Endothelial cell of umbilical vein (primary cell): ENCODE measurements at regions not wholly inside any gene's neighbourhood (a gene's known extent, or its start where the extent isn't known, plus 50 kb on each side); places are given as distances from the start of the nearest gene placed in this dataset.
"Not testable (repeated sequence)": the region's sequence is repeated elsewhere in the genome, so short reads cannot be mapped to it uniquely, and the experiment has no call there.

Source experiments
- CTCF ChIP-seq, 2 donors: IDR thresholded peaks; 1 replicate in 1 of 2; 2 replicates in 1 of 2; pipeline ENCODE4 v1.5.1; 2011; ENCODE audit warnings: low read length in 2 of 2, mild to moderate bottlenecking in 2 of 2, moderate library complexity in 2 of 2, control low read depth in 1 of 2, inconsistent platforms in 1 of 2, low read depth in 1 of 2; ENCODE audit not compliant: insufficient read depth in 1 of 2; ENCODE audit errors: extremely low read depth in 1 of 2
- EZH2 ChIP-seq: IDR thresholded peaks from 2 replicates; pipeline ENCODE4 v1.6.1; 2012; ENCODE audit warnings: borderline replicate concordance, low read depth, mild to moderate bottlenecking, moderate library complexity, low read length, inconsistent platforms; ENCODE audit not compliant: severe bottlenecking
- FOS ChIP-seq: IDR thresholded peaks from 2 replicates; pipeline ENCODE4 v1.6.1; 2011; ENCODE audit warnings: mild to moderate bottlenecking, low read length, moderate library complexity, borderline replicate concordance; ENCODE audit not compliant: insufficient read depth
- POLR2A ChIP-seq: IDR thresholded peaks from 2 replicates; pipeline ENCODE4 v1.6.1; 2012; ENCODE audit warnings: low read depth, mild to moderate bottlenecking, control low read depth, low read length
- POLR2AphosphoS5 ChIP-seq: IDR thresholded peaks from 2 replicates; pipeline ENCODE4 v1.6.1; 2012; ENCODE audit warnings: low read depth, mild to moderate bottlenecking, control low read depth, low read length, moderate library complexity; ENCODE audit not compliant: insufficient read depth

- TF ChIP-seq CTCF (IDR thresholded peaks at IDR 0.05; ENCODE audit: extremely low read depth in 1 of 2, insufficient read depth in 1 of 2, low read depth in 1 of 2, low read length in 2 of 2); POLR2A; EZH2; FOS; POLR2AphosphoS5: not testable (repeated sequence)
Observed at GRCh38 chr12:74676955-74677354, 139.3 kb downstream of the ATXN7L3B start.
